DND-41 (cell line): ENCODE measurements at regions not wholly inside any gene's neighbourhood (a gene's known extent, or its start where the extent isn't known, plus 50 kb on each side); places are given as distances from the start of the nearest gene placed in this dataset.

Experiments used
- CTCF ChIP-seq: IDR thresholded peaks from 2 replicates; pipeline ENCODE4 v1.5.1; 2012; ENCODE audit warnings: borderline replicate concordance, low read length, moderate library complexity, mild to moderate bottlenecking; ENCODE audit not compliant: poor library complexity, severe bottlenecking; ENCODE audit errors: extremely low read depth
- EZH2 ChIP-seq: IDR thresholded peaks from 3 replicates; pipeline ENCODE4 v1.6.1; 2012; ENCODE audit warnings: borderline replicate concordance, low read depth, mild to moderate bottlenecking, moderate library complexity, low read length, inconsistent platforms; ENCODE audit not compliant: severe bottlenecking

DNA sequence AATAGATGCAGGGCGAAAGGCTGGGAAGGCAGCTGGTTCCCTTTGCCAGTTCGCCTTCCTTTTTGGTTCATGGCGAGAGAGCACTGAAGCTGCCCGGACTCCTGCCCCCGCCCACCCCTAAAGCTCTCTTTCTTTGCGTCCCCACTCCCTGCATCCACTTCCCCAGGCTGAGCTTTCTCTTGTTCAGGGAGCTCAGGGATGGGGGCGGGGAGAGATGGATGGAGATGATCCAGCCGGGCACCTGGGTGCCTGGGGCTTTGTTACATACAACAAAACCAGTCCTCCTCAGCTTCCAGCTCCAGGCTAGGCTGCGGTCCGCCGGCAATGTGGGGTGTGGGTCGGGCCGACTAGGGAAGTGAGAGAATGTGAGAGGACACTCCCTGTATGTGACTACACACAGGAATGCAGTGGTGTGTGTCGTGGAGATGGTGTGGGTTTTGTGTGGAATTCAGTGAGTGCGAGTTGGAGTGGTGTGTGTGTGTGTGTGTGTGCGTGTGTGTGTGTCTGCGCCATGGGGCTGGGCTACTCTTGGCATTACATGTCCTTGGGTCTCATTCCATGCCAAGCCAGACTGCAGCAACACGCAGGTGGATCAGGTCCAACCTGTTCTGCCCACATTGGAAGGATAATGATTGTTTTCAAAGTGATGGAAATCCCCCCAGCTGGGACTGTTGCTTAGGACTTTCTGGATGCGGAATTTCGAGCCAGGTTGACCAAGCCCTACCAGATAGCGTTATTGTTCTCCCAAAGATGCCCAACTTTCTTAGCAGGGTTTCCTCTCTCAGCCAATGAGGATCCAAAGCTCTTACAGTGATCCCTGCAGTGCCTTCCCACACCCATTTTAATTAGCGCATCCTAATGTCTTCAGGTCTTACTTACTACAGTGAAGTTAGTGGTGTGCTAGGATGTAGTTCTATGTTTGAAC is 149.4 kb upstream of the CHRDL1 start:
- no peak for TF ChIP-seq EZH2
- no peak for TF ChIP-seq CTCF
